PFSK-1 (cell line): ENCODE measurements at regions not wholly inside any gene's neighbourhood (a gene's known extent, or its start where the extent isn't known, plus 50 kb on each side); places are given as distances from the start of the nearest gene placed in this dataset.

Experiments
- FOXP2 ChIP-seq: optimal IDR thresholded peaks from 2 replicates; pipeline ENCODE3; 2011; ENCODE audit warnings: borderline replicate concordance, control low read depth, inconsistent platforms; ENCODE audit not compliant: insufficient read depth; ENCODE audit errors: extremely low read length, extremely low read depth
- POLR2AphosphoS5 ChIP-seq: IDR thresholded peaks from 2 replicates; pipeline ENCODE4 v1.6.1; 2012; ENCODE audit warnings: low read depth, mild to moderate bottlenecking, control low read depth, low read length, moderate library complexity
- SIN3A ChIP-seq: IDR thresholded peaks from 2 replicates; pipeline ENCODE4 v1.6.1; 2012; ENCODE audit warnings: mild to moderate bottlenecking, low read length, moderate library complexity, borderline replicate concordance; ENCODE audit not compliant: insufficient read depth
- TAF1 ChIP-seq: IDR thresholded peaks from 2 replicates; pipeline ENCODE4 v1.6.1; 2012; ENCODE audit warnings: low read length, control low read depth, borderline replicate concordance; ENCODE audit not compliant: insufficient read depth
- TF ChIP-seq, protein P1 (sequence below), 2 experiments: IDR thresholded peaks; 2 replicates each; pipeline versions ENCODE4 v1.6.1 to v1.8.0; 2011 to 2012; ENCODE audit warnings: low read depth in 2 of 2, low read length in 2 of 2, control low read depth in 1 of 2, inconsistent platforms in 1 of 2, mild to moderate bottlenecking in 1 of 2, moderate library complexity in 1 of 2; ENCODE audit not compliant: insufficient read depth in 1 of 2

DNA sequence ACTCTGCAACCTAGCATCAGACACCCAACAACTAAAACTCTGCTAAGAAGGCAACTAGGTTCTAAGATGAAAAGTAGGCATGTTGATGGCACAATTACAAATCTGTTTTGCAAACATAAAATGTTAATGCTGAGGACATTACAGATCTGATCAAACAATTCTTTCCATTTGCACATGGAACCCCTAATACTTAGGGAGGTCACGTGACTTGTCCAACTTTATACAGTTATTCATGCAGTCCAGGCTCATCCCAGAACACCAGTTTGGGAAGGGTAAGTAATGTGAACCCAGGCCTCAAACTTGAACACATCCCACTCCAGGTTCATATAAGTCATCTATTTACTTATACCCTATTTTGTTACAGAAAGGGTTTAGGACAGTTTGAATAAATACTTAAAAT is 247.2 kb downstream of the HACE1 start:
- no peak for TF ChIP-seq POLR2AphosphoS5
- TF ChIP-seq SIN3A, result no peak
- TF ChIP-seq TAF1, result no peak
- TF ChIP-seq, protein P1, sequence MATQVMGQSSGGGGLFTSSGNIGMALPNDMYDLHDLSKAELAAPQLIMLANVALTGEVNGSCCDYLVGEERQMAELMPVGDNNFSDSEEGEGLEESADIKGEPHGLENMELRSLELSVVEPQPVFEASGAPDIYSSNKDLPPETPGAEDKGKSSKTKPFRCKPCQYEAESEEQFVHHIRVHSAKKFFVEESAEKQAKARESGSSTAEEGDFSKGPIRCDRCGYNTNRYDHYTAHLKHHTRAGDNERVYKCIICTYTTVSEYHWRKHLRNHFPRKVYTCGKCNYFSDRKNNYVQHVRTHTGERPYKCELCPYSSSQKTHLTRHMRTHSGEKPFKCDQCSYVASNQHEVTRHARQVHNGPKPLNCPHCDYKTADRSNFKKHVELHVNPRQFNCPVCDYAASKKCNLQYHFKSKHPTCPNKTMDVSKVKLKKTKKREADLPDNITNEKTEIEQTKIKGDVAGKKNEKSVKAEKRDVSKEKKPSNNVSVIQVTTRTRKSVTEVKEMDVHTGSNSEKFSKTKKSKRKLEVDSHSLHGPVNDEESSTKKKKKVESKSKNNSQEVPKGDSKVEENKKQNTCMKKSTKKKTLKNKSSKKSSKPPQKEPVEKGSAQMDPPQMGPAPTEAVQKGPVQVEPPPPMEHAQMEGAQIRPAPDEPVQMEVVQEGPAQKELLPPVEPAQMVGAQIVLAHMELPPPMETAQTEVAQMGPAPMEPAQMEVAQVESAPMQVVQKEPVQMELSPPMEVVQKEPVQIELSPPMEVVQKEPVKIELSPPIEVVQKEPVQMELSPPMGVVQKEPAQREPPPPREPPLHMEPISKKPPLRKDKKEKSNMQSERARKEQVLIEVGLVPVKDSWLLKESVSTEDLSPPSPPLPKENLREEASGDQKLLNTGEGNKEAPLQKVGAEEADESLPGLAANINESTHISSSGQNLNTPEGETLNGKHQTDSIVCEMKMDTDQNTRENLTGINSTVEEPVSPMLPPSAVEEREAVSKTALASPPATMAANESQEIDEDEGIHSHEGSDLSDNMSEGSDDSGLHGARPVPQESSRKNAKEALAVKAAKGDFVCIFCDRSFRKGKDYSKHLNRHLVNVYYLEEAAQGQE (IDR thresholded peaks at IDR 0.05; ENCODE audit: insufficient read depth in 1 of 2, low read depth in 2 of 2, low read length in 2 of 2), result no peak
- TF ChIP-seq FOXP2, result no peak
